ENCODE measurements at regions not wholly inside any gene's neighbourhood (a gene's known extent, or its start where the extent isn't known, plus 50 kb on each side); places are given as distances from the start of the nearest gene placed in this dataset.
A peak's percentile ranks its signal among the peaks of the same experiment; 100 is the strongest.
"Not testable (repeated sequence)": the region's sequence is repeated elsewhere in the genome, so short reads cannot be mapped to it uniquely, and the experiment has no call there.

- H3K36me3 Mint-ChIP-seq, result peaks cover 0 to 6% (median 2%) of the 10 kb centered on the region in 3 donors
- DNase-seq (no peak), ATAC-seq (no peak)
- peaks cover 0 to 3% (median 0%) of the 10 kb centered on the region in 4 donors for H3K4me1 Mint-ChIP-seq
- no peak overlapping the region for H3K27ac Mint-ChIP-seq
- peaks cover 0 to 5% (median 0%) of the 10 kb centered on the region in 9 donors for H3K9me3 Mint-ChIP-seq
- peaks cover 5 to 14% (median 6%) of the 10 kb centered on the region in 5 donors for H3K27me3 Mint-ChIP-seq
- POLR2A ChIA-PET, result no interaction called here
- H3K4me3 Mint-ChIP-seq, result no peak overlapping the region
Observed at GRCh38 chrX:55326985-55327384, 62.3 kb upstream of the PAGE3 start.

GRCh38 chrX:55335296-55335695 lies 70.6 kb upstream of the PAGE3 start:
- H3K27me3 Mint-ChIP-seq, result peaks cover 0 to 3% (median 0%) of the 10 kb centered on the region in 5 donors
- POLR2A ChIA-PET, result no interaction called here
- DNase-seq (peak in 1 of 10 donors; percentile 11), ATAC-seq (peak in 1 of 2 donors; percentile 80)
- no peaks in the 10 kb centered on the region for H3K9me3 Mint-ChIP-seq
- peak overlapping the region in 6 of 10 donors; percentile 23 to 89 (median 60) for H3K27ac Mint-ChIP-seq
- H3K4me3 Mint-ChIP-seq, result peak overlapping the region in 3 of 10 donors; percentile 7 to 64 (median 38)
- H3K36me3 Mint-ChIP-seq, result no peaks in the 10 kb centered on the region
- peaks cover 7 to 15% (median 8%) of the 10 kb centered on the region in 4 donors for H3K4me1 Mint-ChIP-seq

DNA sequence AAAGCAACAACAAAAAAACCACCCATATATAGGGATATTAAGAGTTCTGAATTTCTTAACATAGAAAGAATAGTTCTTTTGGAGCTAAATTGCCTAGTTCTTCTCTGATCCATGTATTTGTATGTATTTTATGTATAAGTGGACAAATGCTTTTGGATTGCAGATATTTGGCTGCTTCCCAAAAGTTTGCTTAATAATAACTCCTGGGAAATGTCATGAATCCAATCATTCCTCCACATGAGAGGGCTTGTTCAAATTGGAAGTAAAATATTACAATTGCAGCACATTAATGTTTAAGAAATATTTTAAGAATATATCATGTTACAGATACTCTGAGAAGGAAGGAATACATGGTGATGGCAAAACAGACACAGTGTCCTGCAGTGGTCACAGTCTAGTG lies 71.5 kb upstream of the PAGE3 start:
- ATAC-seq (no peak), DNase-seq (no peak)
- Mint-ChIP-seq H3K4me3 (no peak overlapping the region), H3K4me1 (peaks cover 9 to 18% (median 12%) of the 10 kb centered on the region in 4 donors), H3K27ac (peak overlapping the region in 1 of 10 donors; percentile 85), H3K36me3 (no peaks in the 10 kb centered on the region), H3K27me3 (peaks cover 0 to 2% (median 0%) of the 10 kb centered on the region in 5 donors), H3K9me3 (no peaks in the 10 kb centered on the region)
- POLR2A ChIA-PET, result no interaction called here

DNA sequence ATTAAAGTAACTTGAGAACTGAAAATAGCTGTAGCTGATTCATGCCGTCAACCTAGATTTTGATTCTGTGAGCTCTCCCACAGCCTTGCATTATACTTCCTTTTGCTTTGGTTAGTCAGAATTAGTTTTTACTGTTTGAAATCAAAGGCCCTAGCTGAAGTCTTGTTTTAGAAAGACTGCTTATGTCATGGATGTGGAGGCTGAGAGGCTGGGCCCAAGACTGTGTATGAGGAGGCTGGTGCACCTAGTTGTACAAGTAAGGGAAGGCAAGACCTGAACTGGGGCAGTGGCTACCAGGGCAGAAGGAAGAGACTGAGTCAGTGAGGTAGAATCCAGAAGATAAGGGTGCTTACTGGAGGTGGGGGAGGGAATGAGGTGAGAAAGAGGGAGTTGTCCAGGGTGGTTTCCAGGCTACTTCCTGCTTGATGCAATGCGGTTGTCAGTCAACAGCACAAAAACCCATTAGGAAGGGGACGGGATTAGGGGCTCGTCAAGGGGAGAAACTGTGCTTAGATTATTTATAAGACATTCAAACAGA lies 76.2 kb upstream of the PAGE3 start:
- H3K36me3 Mint-ChIP-seq, result no peaks in the 10 kb centered on the region
- peaks cover 8 to 25% (median 14%) of the 10 kb centered on the region in 4 donors for H3K4me1 Mint-ChIP-seq
- POLR2A ChIA-PET, result no interaction called here
- peak overlapping the region in 4 of 10 donors; percentile 7 to 40 (median 29) for H3K27ac Mint-ChIP-seq
- no peaks in the 10 kb centered on the region for H3K9me3 Mint-ChIP-seq
- ATAC-seq (no peak), DNase-seq (no peak)
- H3K27me3 Mint-ChIP-seq, result peaks cover 0 to 3% (median 0%) of the 10 kb centered on the region in 5 donors
- no peak overlapping the region for H3K4me3 Mint-ChIP-seq

DNA sequence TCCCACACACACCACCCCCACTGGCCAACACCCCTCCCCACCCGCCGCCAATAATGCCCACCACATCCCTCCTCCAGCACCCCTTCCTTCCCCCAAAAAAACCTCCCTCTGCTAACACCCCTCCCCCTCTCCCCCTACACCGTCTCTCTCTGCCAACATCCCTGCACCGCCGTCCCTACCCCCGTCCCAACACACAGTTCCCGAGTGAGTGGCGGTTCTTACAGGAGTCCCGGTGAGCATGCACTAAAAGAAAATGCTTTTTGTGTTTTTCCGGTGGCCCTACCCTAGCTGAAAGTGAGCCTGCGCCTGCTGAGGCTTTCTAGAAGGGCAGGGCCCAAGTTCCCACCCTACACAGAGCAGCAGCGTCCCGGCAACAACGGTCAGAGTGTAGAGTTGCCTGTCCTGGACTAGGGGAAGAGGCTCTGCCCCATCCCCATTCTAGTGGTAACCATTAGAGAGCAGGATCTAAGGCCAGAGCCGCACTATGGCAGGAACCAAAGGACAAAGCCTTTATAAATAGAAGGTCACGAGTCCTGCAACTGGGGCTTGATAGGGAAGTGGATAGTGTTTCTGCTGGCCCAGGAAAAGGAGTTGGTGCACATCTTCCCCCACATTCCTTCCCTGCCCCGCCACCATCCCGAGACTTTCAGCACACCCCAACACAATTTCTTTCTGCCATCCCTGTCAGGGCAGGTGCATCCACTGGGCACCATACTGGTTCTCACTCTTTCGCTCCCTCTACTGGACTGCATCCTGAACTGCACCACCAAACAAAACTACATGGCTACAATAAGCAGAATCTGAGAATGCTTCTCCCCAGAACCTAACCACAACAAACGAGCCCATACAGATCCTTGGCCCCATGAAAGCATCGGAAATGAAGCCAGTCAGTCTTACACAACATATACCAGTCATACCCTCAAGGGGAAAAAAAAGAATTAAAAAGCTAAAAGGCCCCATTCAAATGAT lies 78.1 kb upstream of the PAGE3 start:
- ATAC-seq (peak; percentile 74 to 81), DNase-seq (peak in 7 of 10 donors; percentile 15 to 61 (median 31))
- Mint-ChIP-seq H3K27me3 (peaks cover 0 to 3% (median 0%) of the 10 kb centered on the region in 5 donors), H3K36me3 (no peaks in the 10 kb centered on the region), H3K4me1 (peaks cover 8 to 25% (median 14%) of the 10 kb centered on the region in 4 donors), H3K27ac (no peak overlapping the region), H3K4me3 (peak overlapping the region in 6 of 10 donors; percentile 3 to 42 (median 24)), H3K9me3 (no peaks in the 10 kb centered on the region)
- POLR2A ChIA-PET, result no interaction called here

GRCh38 chrX:55356609-55357008 lies 91.9 kb upstream of the PAGE3 start:
- H3K4me3 Mint-ChIP-seq, result no peak overlapping the region
- DNase-seq, result no peak
- H3K9me3 Mint-ChIP-seq, result peaks cover 0 to 28% (median 13%) of the 10 kb centered on the region in 9 donors
- ATAC-seq, result no peak
- H3K36me3 Mint-ChIP-seq, result peaks cover 0 to 13% (median 12%) of the 10 kb centered on the region in 3 donors
- no peaks in the 10 kb centered on the region for H3K27me3 Mint-ChIP-seq
- peaks cover 12 to 20% (median 13%) of the 10 kb centered on the region in 4 donors for H3K4me1 Mint-ChIP-seq
- POLR2A ChIA-PET, result no interaction called here
- peak overlapping the region in 3 of 10 donors; percentile 66 to 85 (median 80) for H3K27ac Mint-ChIP-seq

DNA sequence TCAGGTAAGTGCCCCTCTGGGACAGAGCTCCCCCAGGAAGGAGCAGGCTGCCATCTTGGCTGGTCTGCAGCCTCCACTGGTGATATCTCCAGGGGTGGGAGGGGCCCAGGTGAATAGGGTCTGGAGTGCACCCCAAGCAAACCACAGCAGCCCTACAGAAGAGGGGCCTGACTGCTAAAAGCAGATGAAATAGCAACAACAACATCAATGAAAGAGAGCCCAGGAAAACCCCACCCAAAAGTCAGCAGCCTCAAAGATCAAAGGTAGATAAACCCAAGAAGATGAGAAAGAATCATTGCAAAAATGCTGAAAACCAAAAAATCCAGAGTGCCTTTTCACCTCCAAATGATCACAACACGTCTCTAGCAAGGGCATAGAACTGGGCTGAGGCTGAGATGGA lies 92.5 kb upstream of the PAGE3 start:
- Mint-ChIP-seq H3K27me3 (no peaks in the 10 kb centered on the region), H3K36me3 (peaks cover 0 to 16% (median 12%) of the 10 kb centered on the region in 3 donors), H3K9me3 (peaks cover 0 to 34% (median 13%) of the 10 kb centered on the region in 9 donors), H3K27ac (peak overlapping the region; percentile 52 to 93 (median 79)), H3K4me1 (peaks cover 10 to 20% (median 13%) of the 10 kb centered on the region in 4 donors), H3K4me3 (peak overlapping the region in 7 of 10 donors; percentile 12 to 61 (median 51))
- POLR2A ChIA-PET, result interaction anchor here (1.0 kb wide), 1 partner anchor 95 kb away, joined by 3 read pairs; the partner anchor contains the start of gene MAGEH1
- DNase-seq, result peak in 6 of 10 donors; percentile 1 to 43 (median 18)
- ATAC-seq, result peak; percentile 70 to 72

- Mint-ChIP-seq H3K9me3 (peaks cover 0 to 24% (median 3%) of the 10 kb centered on the region in 9 donors), H3K27ac (no peak overlapping the region), H3K4me3 (no peak overlapping the region), H3K36me3 (peaks cover 0 to 23% (median 5%) of the 10 kb centered on the region in 3 donors), H3K27me3 (no peaks in the 10 kb centered on the region), H3K4me1 (no peaks in the 10 kb centered on the region)
- no peak for DNase-seq
- no peak for ATAC-seq
- POLR2A ChIA-PET, result no interaction called here
Observed at GRCh38 chrX:55379396-55379795, 72.5 kb upstream of the MAGEH1 start.

DNA sequence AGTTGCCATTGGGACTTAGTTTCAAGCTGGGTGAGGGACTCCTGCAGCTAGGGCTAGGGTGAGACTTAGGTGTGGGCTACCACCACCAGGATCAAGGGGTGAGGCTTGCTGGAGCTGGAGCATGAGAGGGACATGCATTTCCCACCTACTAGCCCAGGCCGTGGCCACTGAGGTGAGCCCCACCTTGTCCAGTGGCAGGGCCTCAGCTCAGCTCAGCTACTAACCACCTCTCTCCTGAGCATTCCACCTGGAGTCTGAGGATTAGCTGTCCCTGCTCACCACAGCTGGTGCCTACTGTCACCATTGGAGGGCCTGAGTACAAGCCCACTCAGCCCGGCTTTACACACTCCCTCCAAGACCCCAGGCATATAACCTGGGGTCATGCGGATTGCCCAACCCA lies 62.6 kb upstream of the MAGEH1 start:
- POLR2A ChIA-PET, result no interaction called here
- no peak for ATAC-seq
- H3K27ac Mint-ChIP-seq, result no peak overlapping the region

DNA sequence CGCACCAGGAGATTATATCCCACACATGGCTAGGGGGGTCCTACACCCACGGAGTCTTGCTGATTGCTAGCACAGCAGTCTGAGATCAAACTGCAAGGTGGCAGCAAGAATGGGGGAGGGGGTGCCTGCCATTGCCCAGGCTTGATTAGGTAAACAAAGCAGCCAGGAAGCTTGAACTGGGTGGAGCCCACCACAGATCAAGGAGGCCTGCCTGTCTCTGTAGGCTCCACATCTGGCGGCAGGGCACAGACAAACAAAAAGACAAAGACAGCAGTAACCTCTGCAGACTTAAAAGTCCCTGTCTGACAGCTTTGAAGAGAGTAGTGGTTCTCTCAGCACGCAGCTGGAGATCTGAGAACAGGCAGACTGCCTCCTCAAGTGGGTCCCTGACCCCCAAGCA lies 55.1 kb upstream of the MAGEH1 start:
- Mint-ChIP-seq H3K4me1 (peaks cover 2 to 28% (median 21%) of the 10 kb centered on the region in 4 donors), H3K4me3 (peak overlapping the region in 6 of 10 donors; percentile 12 to 49 (median 33)), H3K27ac (peak overlapping the region in 8 of 10 donors; percentile 19 to 85 (median 56))
- H3K36me3 Mint-ChIP-seq, H3K27me3 Mint-ChIP-seq, POLR2A ChIA-PET, ATAC-seq, H3K9me3 Mint-ChIP-seq: not testable (repeated sequence)
- DNase-seq, result peak in 7 of 10 donors; percentile 0 to 43 (median 18)

More for the DNA sequence above, 62.6 kb upstream of the MAGEH1 start:
- Mint-ChIP-seq H3K9me3 (peaks cover 0 to 33% (median 7%) of the 10 kb centered on the region in 9 donors), H3K27me3 (peaks cover 0 to 1% (median 0%) of the 10 kb centered on the region in 5 donors), H3K4me1 (peaks cover 0 to 3% (median 3%) of the 10 kb centered on the region in 4 donors), H3K36me3 (peaks cover 0 to 3% (median 0%) of the 10 kb centered on the region in 3 donors), H3K4me3 (no peak overlapping the region)
- no peak for DNase-seq

All from naive thymus-derived CD8-positive, alpha-beta T cell (primary cell).